ENCODE measurements at regions not wholly inside any gene's neighbourhood (a gene's known extent, or its start where the extent isn't known, plus 50 kb on each side); places are given as distances from the start of the nearest gene placed in this dataset.

DNA sequence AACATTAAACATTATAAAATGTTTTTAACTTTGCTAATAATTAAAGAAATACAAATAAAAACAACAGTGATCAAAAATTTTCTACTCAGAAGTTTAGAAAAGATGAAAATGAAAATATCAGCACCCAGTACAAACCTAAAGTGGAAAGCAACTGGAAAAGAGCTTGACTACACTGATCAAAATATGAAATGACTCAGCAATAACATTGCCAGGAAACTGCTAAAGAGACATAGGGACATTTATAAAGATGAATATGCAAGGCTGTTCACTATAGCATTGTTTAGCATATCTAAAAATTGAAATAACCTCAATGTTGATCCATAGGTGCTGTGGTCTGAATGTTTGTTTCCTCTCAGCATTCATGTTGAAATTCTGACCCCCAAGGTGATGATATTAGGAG is 88.5 kb upstream of the NOCT start:
- TF ChIP-seq, protein P1, sequence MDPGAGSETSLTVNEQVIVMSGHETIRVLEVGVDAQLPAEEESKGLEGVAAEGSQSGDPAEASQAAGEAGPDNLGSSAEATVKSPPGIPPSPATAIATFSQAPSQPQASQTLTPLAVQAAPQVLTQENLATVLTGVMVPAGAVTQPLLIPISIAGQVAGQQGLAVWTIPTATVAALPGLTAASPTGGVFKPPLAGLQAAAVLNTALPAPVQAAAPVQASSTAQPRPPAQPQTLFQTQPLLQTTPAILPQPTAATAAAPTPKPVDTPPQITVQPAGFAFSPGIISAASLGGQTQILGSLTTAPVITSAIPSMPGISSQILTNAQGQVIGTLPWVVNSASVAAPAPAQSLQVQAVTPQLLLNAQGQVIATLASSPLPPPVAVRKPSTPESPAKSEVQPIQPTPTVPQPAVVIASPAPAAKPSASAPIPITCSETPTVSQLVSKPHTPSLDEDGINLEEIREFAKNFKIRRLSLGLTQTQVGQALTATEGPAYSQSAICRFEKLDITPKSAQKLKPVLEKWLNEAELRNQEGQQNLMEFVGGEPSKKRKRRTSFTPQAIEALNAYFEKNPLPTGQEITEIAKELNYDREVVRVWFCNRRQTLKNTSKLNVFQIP (CRISPR knock-in tag; IDR thresholded peaks at IDR 0.05; ENCODE audit: borderline replicate concordance, low read depth), result no peak
- TF ChIP-seq, protein P2, sequence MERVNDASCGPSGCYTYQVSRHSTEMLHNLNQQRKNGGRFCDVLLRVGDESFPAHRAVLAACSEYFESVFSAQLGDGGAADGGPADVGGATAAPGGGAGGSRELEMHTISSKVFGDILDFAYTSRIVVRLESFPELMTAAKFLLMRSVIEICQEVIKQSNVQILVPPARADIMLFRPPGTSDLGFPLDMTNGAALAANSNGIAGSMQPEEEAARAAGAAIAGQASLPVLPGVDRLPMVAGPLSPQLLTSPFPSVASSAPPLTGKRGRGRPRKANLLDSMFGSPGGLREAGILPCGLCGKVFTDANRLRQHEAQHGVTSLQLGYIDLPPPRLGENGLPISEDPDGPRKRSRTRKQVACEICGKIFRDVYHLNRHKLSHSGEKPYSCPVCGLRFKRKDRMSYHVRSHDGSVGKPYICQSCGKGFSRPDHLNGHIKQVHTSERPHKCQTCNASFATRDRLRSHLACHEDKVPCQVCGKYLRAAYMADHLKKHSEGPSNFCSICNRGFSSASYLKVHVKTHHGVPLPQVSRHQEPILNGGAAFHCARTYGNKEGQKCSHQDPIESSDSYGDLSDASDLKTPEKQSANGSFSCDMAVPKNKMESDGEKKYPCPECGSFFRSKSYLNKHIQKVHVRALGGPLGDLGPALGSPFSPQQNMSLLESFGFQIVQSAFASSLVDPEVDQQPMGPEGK (CRISPR knock-in tag; IDR thresholded peaks at IDR 0.05; ENCODE audit: borderline replicate concordance), result no peak
- TF ChIP-seq SNAI2 (CRISPR knock-in tag; IDR thresholded peaks at IDR 0.05) (no peak), ZFP30 (CRISPR knock-in tag; IDR thresholded peaks at IDR 0.05) (no peak), ZFP3 (CRISPR knock-in tag; IDR thresholded peaks at IDR 0.05) (no peak), ZNF70 (CRISPR knock-in tag; IDR thresholded peaks at IDR 0.05) (no peak), RARB (CRISPR knock-in tag; IDR thresholded peaks at IDR 0.05) (no peak), PPARA (CRISPR knock-in tag; IDR thresholded peaks at IDR 0.05; ENCODE audit: borderline replicate concordance) (no peak), CSDC2 (CRISPR knock-in tag; IDR thresholded peaks at IDR 0.05) (no peak), TCF4 (CRISPR knock-in tag; IDR thresholded peaks at IDR 0.05; ENCODE audit: borderline replicate concordance) (no peak)

Measured in SK-N-SH treated with all-trans-retinoic acid at 6 μM for 48 hours (cell line).